Vagina (tissue), 2 donors: ENCODE measurements at regions not wholly inside any gene's neighbourhood (a gene's known extent, or its start where the extent isn't known, plus 50 kb on each side); places are given as distances from the start of the nearest gene placed in this dataset.
A peak's percentile ranks its signal among the peaks of the same experiment; 100 is the strongest.

ENCODE experiments used
- DNase-seq, 2 donors: peaks; one replicate each; pipeline ENCODE4 v3.0.0-alpha.2; 2017; ENCODE audit errors: extremely low spot score in 2 of 2
- H3K27ac ChIP-seq: fragments of 200-600 bp; sonication (generic); one replicate; pipeline ENCODE4 v1.5.1; 2019
- H3K27me3 ChIP-seq: fragments of 200-600 bp; sonication (generic); one replicate; pipeline ENCODE4 v1.5.1; 2019
- H3K36me3 ChIP-seq, 2 donors: fragments of 200-600 bp; sonication (generic); one replicate each; pipeline ENCODE4 v1.5.1; 2017 to 2019
- H3K4me1 ChIP-seq: fragments of 200-600 bp; sonication (generic); one replicate; pipeline ENCODE4 v1.5.1; 2019
- H3K4me3 ChIP-seq, 2 donors: fragments of 200-600 bp; sonication (generic); 1 replicate in 1 of 2; 2 replicates in 1 of 2; pipeline ENCODE4 v1.5.1; 2016 to 2019
- H3K9me3 ChIP-seq: fragments of 200-600 bp; sonication (generic); one replicate; pipeline ENCODE4 v1.5.1; 2019
- CTCF ChIP-seq, 3 experiments: fragments of 450-650 bp in 2 of 3; fragments of 200-600 bp in 1 of 3; sonication (generic) in 1 of 3; IDR thresholded peaks; one replicate each; pipeline ENCODE4 v1.5.1; 2017 to 2019; ENCODE audit warnings: antibody characterized with exemption in 3 of 3, mild to moderate bottlenecking in 2 of 3, moderate library complexity in 2 of 3
- POLR2A ChIP-seq, 2 donors: fragments of 450-650 bp; IDR thresholded peaks; one replicate each; pipeline ENCODE4 v1.6.1; 2017; ENCODE audit warnings: antibody characterized with exemption in 2 of 2, mild to moderate bottlenecking in 2 of 2, moderate library complexity in 2 of 2
- POLR2AphosphoS5 ChIP-seq, 2 donors: sonication (generic); formaldehyde crosslinking; IDR thresholded peaks; one replicate each; pipeline ENCODE4 v1.9.0; 2017; ENCODE audit warnings: antibody characterized with exemption in 2 of 2, mild to moderate bottlenecking in 2 of 2, low read depth in 1 of 2; ENCODE audit not compliant: insufficient read depth in 1 of 2
- intact Hi-C: fragments of 100-400 bp; cut with DNase I; formaldehyde crosslinking; loops from one replicate; pipeline ENCODE4 v1.15.1; 2023

GRCh38 chr12:125983784-125984500, 918.7 kb downstream of the AACS start:
- H3K36me3 ChIP-seq: no peaks in the 10 kb centered on the region
- H3K4me1 ChIP-seq: peaks cover 17% of the 10 kb centered on the region
- no peaks in the 10 kb centered on the region for H3K9me3 ChIP-seq
- TF ChIP-seq POLR2A (IDR thresholded peaks at IDR 0.05) (no peak), CTCF (IDR thresholded peaks at IDR 0.05) (no peak), POLR2AphosphoS5 (IDR thresholded peaks at IDR 0.05; ENCODE audit: insufficient read depth in 1 of 2, low read depth in 1 of 2) (no peak)
- intact Hi-C loops: no loop called here
- H3K27me3 ChIP-seq: no peaks in the 10 kb centered on the region
- no peak for DNase-seq
- peak overlapping the region; percentile 29 for H3K27ac ChIP-seq
- peak overlapping the region; percentile 17 to 41 for H3K4me3 ChIP-seq

GRCh38 chr12:125988545-125988944, 923.3 kb downstream of the AACS start:
- no peaks in the 10 kb centered on the region for H3K36me3 ChIP-seq
- H3K9me3 ChIP-seq: no peaks in the 10 kb centered on the region
- intact Hi-C loops: no loop called here
- TF ChIP-seq POLR2AphosphoS5 (IDR thresholded peaks at IDR 0.05; ENCODE audit: insufficient read depth in 1 of 2, low read depth in 1 of 2) (no peak), POLR2A (IDR thresholded peaks at IDR 0.05) (no peak)
- no peak for DNase-seq
- no peak overlapping the region for H3K4me3 ChIP-seq
- H3K27me3 ChIP-seq: no peaks in the 10 kb centered on the region
- no peak overlapping the region for H3K27ac ChIP-seq
- H3K4me1 ChIP-seq: peaks cover 13% of the 10 kb centered on the region

- H3K27me3 ChIP-seq: no peaks in the 10 kb centered on the region
- intact Hi-C loops: no loop called here
These were observed 924.5 kb downstream of the AACS start for GRCh38 chr12:125989696-125990095.

GRCh38 chr12:125996443-125996842, 931.2 kb downstream of the AACS start:
- no peaks in the 10 kb centered on the region for H3K27me3 ChIP-seq
- H3K4me3 ChIP-seq: no peak overlapping the region
- H3K36me3 ChIP-seq: no peaks in the 10 kb centered on the region
- TF ChIP-seq POLR2A (IDR thresholded peaks at IDR 0.05) (no peak), POLR2AphosphoS5 (IDR thresholded peaks at IDR 0.05; ENCODE audit: insufficient read depth in 1 of 2, low read depth in 1 of 2) (no peak), CTCF (IDR thresholded peaks at IDR 0.05) (no peak)
- no peaks in the 10 kb centered on the region for H3K9me3 ChIP-seq
- no peak for DNase-seq
- H3K27ac ChIP-seq: no peak overlapping the region
- H3K4me1 ChIP-seq: no peaks in the 10 kb centered on the region
- intact Hi-C loops: no loop called here

More at GRCh38 chr12:125989696-125990095, 924.5 kb downstream of the AACS start:
- Histone ChIP-seq H3K4me3 (no peak overlapping the region), H3K4me1 (peaks cover 2% of the 10 kb centered on the region), H3K36me3 (no peaks in the 10 kb centered on the region), H3K27ac (no peak overlapping the region), H3K9me3 (no peaks in the 10 kb centered on the region)
- no peak for DNase-seq
- TF ChIP-seq POLR2AphosphoS5 (IDR thresholded peaks at IDR 0.05; ENCODE audit: insufficient read depth in 1 of 2, low read depth in 1 of 2) (no peak), CTCF (IDR thresholded peaks at IDR 0.05) (no peak)

GRCh38 chr12:125999628-126000027, 934.4 kb downstream of the AACS start:
- no peak overlapping the region for H3K4me3 ChIP-seq
- H3K36me3 ChIP-seq: no peaks in the 10 kb centered on the region
- no peak for DNase-seq
- H3K27me3 ChIP-seq: no peaks in the 10 kb centered on the region
- TF ChIP-seq POLR2A (IDR thresholded peaks at IDR 0.05) (no peak), POLR2AphosphoS5 (IDR thresholded peaks at IDR 0.05; ENCODE audit: insufficient read depth in 1 of 2, low read depth in 1 of 2) (no peak), CTCF (IDR thresholded peaks at IDR 0.05) (no peak)
- intact Hi-C loops: no loop called here
- H3K27ac ChIP-seq: no peak overlapping the region
- H3K9me3 ChIP-seq: peaks cover 7% of the 10 kb centered on the region
- H3K4me1 ChIP-seq: no peaks in the 10 kb centered on the region
